NCI-H1417 treated with DMSO at 0.1 percent for 48 hours (cell line): ENCODE measurements at regions not wholly inside any gene's neighbourhood (a gene's known extent, or its start where the extent isn't known, plus 50 kb on each side); places are given as distances from the start of the nearest gene placed in this dataset.
"Not testable (repeated sequence)": the region's sequence is repeated elsewhere in the genome, so short reads cannot be mapped to it uniquely, and the experiment has no call there.

Experiments used
- DNase-seq: peaks from one replicate; lab custom pipeline; 2025; lab: John Stamatoyannopoulos, UW

DNA sequence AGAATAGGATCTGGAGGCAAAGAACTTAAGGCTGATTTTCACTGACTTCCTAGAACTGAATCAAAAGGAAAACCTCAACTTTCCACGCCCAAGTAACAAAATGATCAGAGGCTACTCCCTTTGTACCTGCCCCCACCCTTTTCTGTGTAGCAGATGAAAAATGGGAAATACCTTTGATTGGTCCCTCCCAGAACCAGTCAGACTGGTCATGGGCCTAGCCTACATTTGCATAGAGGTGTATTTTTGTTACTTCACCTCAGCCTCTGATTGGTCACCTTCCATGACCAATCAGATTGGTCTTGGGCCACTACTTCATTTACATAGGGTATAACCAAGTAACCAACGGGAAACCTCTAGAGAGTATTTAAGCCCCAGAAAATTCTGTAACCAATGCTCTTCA is 1553.5 kb upstream of the C9orf72 start:
- no peak for DNase-seq

DNA sequence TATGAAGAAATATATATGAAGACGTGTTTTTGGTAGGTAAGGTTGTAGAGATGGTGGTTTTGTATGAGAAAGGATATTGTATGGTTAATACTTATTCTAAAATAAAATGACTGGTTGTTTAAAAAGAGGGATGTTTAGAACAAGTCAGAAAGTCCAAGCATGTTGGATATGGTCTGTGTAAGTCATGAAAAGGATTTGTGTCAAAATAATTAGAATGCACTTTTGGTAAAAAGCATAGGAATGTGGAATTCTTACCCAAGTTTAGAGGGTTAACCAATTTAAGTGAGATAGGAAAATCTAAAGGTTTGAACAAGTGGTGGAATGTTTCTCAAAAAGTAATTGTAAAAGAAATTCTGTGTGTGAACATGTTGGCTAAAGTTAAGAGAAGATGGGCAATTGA is 1556.5 kb upstream of the C9orf72 start:
- DNase-seq: no peak

DNA sequence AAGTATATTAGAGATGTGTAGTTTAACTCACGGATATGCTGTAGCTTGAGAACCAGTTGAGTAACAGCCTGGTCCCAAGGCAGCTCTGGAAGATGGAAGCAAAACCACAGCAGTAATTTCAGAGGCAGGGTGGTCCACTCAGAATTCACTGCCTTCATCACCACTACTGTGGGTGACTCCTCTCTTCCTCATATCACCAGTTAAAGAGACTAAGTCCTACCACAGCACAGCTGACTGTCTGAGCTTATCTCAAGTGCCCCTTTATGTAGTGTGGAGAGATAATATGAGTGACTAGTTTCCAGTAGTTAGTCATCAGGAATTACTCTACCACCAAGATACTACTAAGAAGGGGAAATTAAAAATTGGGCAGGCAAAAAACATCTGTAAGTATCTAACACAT is 1571.2 kb upstream of the C9orf72 start:
- no peak for DNase-seq

DNA sequence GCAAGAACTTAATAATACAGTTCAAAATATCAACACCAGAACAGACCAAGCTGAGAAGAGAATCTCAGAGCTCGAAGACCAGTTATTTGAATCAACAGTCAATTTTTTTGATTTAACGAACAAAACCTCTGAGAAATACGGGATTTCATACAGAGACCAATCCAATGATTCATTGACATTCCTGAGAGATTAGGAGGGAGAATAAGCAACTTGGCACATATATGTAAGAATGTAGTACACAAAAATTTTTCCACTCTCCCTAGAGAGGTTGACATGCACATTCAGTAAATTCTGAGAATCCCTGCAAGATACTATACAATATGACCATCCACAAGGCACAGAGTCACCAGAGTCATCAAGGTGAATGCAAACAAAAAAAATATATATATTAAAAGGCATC is 1577.3 kb upstream of the C9orf72 start:
- DNase-seq: no peak

DNA sequence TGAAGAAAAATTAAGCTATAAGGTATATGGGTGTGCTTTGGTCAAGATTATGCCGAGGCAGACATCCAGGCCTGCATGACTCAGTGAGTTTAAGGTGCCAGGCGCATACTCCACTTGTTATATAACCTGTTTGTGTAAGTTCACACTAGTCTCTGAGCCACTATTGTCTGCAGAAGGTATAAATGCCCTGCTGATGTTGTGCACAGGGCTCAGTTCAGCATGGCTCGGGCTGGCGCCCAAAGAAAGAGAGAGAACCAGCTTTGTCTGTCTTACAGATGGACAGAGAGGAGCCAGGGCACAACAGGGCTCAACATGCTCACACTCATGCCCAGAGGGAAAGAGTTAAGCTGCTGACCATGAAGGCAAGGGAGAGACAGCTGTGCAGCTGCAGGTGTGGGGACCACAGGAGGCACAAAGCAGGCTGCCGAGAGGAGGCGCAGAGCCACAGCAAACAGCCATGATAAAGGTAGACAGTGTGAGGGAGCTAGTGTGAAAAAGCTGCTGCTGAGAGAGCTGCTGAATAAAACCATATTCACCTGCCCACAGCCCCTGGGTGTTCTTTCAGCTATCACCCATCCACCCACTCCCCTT is 1587.6 kb upstream of the C9orf72 start:
- no peak for DNase-seq

DNA sequence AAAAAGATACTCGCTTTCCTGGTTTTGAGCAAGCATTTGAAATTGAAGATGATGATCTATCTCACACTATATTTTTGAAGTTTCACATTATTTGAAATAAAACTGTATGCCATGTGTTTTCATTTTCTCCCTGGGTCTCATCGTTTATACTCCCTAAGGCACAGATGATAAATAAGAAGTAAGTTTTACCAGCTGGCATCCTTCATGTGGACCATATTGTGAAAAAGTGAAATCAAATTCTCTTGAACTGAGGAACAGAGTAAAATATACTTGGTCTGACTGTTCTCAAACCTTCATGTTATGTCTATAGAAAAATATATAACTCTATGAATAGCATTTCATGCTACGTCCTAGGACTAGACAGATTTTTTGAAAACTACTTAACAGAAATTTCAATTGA is 1600.9 kb upstream of the C9orf72 start:
- no peak for DNase-seq

DNA sequence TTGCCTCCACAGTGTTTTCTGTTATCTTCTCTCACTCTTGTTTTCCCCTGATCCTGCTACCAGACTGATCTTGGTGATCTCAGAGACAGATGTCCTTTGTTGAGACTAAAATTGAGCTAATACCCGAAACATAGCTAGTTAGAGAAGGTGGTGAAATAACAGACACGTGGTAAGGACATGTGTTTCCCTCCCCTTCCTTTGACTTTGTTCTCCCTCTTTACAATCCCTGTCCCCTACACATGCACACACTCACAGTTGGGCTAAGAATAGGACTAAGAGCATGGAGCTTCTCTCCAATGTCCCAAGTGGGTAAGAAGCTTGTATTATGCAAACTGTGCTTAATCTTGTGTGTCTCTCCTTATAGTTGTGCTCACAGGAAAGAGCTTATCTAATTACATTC is 1603.0 kb upstream of the C9orf72 start:
- DNase-seq: no peak

DNA sequence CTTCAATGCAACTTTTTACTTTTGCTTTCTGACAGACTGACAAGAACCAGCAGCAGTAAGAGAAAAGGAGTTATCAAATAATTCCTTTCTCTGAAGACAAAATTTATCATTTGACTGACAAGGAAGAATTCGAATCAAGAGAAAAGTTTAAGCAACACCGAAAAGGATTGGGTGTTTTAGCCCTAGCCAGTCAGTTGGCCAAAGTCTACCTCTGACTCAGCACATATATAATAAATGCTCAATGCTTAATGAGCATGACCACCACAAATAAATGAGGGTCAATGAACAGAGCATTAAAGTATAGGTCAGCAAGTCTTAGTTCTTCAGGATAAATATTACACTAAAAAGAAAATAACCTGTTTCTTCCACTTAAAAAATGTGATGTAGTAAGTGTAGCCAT is 1603.5 kb upstream of the C9orf72 start:
- DNase-seq: no peak

DNA sequence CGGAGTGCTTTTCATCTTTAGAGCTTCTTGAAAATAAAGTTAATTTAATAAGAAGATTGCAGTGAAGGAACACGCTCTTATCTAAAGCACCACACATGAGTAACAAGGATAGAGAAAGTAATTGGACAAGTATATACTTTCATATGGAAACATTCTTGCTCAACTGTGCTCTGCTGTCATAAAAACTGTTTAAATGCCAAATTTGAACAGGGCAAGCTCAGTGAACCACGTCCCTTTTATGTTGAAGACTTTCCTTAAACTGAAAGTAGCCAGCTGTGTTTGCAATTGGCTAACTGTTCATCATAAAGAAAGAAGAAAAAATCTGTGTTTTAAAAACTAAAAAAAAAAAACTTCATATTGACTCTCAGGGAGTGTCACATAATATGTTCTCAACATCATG is 1610.7 kb upstream of the C9orf72 start:
- DNase-seq: no peak

DNA sequence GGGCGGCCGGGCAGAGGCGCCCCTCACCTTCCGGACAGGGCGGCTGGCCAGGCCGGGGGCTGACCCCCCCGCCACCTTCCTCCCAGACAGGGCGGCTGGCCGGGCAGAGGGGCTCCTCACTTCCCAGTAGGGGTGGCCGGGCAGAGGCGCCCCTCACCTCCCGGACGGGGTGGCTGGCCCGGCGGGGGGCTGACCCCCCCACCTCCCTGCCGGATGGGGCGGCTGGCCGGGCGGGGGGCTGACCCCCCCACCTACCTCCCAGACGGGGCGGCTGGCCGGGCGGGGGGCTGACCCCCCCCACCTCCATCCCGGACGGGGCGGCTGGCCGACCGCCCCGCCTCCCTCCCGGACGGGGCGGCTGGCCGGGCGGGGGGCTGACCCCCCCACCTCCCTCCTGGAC is 1615.5 kb upstream of the C9orf72 start:
- DNase-seq: not testable (repeated sequence)

DNA sequence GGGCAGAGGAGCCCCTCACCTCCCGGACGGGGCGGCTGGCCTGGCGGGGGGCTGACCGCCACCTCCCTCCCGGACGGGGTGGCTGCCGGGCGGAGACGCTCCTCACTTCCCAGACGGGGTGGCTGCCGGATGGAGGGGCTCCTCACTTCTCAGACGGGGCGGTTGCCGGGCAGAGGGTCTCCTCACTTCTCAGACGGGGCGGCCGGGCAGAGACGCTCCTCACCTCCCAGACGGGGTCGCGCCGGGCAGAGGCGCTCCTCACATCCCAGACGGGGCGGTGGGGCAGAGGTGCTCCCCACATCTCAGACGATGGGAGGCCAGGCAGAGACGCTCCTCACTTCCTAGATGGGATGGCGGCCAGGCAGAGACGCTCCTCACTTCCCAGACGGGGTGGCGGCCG is 1615.9 kb upstream of the C9orf72 start:
- DNase-seq: not testable (repeated sequence)

DNA sequence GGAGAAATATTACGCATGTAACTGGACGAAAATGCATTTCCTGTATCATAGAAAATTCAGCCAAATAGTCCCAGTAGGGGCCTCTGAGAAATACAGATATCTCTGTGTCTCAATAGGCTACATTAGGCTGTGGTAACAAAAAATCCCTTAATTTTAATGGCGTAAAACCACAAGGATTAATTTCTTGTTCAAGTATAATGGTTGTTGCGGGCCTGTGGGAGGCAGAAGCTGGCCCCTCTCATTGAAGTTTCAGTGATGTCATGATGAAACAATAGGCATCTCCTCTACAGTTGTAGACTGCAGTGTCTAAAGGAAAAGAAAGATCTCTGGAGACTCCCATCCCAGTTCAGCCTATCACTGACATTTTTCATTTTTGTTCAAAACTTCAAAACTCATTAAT is 1625.6 kb upstream of the C9orf72 start:
- no peak for DNase-seq

DNA sequence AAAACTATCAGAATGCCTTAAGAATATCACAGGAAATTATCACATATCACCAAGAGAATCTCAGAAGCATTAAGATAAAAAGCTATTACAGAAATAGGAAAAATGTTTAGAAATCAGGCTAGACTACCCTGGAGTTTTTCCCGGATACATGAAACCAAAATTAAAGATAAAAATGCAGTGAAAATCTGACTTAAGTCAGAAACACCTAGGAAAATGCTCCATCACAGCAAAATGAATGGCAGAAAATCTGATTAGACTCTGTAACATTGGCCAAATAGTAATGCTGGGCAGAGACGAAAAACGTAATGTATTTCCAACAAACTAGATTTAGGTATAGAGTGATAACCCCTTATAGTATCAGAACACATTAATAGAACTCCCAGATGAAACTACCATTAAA is 1626.7 kb upstream of the C9orf72 start:
- no peak for DNase-seq

DNA sequence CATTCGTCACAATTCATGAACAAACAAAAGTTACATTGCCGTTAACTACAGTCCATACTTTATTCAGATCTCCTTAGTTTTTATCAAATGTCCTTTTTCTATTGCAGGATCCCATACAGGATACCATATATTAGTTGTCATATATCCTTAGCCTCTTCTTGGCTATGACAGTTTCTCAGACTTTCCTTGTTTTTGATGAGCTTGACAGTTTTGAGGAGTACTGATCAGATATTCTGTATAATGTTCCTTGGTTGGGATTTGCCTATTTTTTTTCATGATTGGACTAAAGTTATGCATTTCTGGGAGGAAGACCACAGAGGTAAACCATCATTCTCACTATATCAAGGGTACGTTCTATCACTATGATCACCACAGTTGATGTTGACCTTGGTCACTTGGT is 1627.4 kb upstream of the C9orf72 start:
- DNase-seq: no peak

DNA sequence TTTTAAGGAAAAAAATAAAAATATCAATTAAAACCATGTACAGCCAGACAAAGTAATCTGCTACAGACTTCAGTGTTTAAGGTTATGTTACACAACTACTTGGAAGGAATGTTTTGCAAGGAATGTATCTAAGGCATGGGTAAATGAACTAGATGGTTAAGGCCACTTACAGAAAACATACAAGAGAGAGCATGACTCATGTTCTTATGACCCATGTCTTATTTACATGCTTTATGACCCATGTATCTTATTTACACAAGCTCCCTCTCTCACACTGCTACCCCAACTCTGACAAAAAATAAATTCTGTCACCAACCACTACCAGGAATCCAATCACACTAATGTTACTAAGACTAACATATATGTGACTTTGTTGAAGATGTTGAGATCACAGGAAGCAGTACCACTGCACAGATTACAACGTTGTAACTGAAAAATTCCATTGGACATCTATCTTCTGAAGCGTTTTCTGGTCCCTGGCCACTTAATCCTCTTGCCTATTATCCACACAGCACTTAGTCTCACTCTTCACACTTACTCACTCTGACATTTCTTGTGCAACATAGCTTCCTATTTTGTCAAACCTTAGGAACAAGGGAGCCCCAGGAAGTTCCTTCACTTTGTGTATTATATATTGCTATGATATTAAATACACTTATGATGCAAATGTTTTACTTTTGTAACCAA is 1630.1 kb upstream of the C9orf72 start:
- no peak for DNase-seq

DNA sequence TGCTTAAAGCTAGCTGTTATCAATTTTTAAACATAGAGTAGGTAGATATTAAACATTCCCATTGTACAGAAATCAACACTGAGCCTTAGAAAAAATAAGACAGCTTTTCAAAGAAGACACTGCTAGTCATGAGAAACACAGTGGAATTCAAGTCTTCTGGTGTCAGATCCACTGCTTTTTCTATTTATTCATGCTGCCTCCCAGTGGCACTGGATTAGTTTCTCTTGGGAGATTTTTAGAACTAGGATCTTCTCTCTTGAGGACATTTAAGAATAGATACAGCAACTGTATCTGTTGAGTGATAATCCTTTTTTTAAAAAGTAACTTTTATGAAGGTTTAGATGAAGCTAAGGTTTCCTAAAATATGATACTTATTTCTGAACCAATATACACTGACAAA is 1635.4 kb upstream of the C9orf72 start:
- no peak for DNase-seq

DNA sequence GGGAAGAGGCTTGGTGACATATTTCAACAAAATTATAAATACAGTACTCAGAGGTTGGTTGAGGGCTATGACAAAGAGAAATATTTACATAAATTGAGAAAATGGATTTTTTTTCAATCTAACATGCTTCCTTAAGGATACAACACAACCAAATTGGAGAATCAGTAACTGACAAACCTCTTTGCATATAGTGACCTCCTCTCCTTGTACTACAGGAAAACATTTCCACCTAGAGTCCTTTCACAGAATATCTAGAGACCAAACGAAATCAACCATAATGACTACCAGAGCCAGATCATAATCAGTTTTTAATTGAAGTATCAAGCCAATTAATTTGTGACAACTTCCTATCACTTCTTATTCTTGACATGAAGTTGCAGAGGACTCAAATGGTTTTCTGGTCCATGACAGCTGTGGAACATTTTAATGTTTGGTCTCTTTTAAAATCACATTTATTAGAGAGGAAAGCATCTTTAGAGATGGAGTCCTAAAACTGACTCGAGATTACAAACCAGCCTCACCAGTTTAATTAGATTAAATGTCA is 1636.5 kb upstream of the C9orf72 start:
- DNase-seq: no peak

DNA sequence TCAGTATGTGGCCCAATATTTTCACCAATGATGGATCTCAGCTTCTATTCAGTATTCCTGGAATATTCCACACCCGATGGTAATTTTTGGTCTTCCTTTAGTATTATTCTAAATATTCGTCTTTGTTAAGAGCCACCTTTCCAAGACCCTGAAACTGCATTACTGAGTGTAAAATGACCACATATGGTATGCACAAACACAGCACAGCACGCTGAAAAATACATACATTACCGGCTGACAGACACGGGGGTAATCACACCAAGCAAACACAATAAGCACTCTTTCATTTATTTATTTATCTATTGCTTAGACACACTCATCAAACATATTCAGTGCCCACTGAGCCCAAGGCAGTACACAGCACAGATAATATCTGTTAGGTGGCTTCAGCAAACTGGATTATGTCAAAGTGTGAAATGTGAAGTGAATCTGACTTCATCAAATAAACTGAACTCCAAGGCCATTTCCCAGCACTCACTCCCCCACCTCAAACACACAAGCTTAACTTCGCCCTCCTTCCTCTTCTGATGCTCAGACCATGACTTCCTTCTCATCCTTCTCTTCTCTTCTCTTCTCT is 1637.8 kb upstream of the C9orf72 start:
- no peak for DNase-seq

DNA sequence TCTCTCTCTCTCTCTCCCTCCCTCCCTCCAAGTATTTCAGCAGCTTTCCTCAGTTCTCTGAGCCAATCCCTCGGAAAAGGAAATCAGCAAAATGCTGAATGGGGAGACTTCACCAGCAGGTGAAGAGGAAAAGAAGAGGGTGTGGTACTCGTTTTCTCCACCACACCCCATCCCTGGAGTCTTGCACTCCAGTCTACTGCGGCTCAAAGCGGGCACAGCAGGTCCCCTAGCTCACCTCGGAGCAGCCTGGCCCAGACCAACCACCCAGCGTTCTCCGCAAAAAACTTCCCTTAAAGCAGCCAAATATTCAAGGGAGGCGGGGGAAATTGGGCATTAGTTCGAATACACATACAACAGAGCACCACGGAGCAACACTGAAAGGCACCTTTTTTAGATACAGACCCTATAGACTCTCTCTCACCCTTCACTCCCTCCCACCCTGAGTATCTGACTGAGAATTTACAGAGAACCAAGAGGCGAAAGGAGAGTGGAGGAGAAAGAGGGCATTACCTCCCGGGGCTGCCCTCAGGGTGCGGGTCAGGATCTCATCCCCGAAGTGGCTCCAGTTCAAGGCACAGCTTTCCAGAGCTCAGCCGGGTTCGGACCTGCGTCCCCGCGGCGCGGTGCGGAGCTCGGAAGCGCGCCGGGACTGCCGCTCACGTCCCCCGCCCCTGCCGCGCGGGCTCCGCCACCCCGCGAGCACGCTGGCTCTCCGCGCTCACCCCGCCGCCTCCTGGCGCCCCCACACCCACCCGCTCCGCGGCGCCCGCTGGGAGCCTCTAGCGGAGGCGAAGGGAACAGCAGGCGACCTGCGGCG is 1638.5 kb upstream of the C9orf72 start:
- DNase-seq: no peak

DNA sequence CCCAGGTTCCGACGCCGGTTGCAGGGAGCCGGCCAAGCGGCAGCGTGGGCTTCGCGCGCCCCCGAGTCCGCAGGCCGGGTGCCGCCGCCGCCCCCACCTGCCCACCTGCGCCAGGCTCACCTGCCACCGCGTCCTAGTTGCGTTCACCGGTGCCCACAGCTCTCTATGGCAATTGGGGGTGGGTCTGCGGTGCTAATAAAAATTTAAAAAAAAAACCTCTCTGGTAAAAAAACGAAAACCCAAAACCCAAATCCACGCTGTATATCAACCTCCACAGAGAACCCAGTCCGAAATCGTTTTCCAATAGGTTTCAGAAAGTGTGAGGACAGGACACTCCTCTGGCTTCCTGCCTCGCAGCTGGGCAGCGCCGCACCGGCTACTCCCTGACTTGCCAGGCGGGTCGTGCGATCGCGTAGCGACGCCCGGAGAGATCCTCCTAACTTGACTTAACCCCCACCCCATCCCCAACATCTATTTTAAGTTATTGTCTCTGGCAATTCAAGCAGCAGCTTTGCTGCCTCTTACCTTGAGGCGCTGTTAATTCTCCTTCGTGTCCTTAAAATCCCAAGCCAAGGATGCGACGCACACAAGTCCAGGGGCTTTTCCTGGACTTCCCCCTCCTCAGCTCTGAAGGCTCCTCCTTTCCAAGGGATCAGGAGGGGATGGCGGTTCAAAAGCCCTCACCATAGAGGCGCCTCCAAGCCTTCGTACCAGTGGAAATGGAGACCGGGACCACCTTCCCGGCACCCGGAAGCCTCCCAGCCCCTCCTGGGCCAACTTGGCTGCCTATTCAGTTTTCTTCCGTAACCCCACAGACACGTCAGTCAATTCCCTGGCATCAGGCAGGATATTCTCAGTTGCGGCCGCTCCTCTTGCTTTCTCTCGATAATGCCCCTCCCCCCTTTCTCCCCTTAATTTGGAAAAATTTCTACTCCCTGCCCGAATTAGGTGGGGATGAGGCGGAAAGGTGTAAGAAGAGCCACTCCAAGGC is 1639.4 kb upstream of the C9orf72 start:
- DNase-seq: no peak

DNA sequence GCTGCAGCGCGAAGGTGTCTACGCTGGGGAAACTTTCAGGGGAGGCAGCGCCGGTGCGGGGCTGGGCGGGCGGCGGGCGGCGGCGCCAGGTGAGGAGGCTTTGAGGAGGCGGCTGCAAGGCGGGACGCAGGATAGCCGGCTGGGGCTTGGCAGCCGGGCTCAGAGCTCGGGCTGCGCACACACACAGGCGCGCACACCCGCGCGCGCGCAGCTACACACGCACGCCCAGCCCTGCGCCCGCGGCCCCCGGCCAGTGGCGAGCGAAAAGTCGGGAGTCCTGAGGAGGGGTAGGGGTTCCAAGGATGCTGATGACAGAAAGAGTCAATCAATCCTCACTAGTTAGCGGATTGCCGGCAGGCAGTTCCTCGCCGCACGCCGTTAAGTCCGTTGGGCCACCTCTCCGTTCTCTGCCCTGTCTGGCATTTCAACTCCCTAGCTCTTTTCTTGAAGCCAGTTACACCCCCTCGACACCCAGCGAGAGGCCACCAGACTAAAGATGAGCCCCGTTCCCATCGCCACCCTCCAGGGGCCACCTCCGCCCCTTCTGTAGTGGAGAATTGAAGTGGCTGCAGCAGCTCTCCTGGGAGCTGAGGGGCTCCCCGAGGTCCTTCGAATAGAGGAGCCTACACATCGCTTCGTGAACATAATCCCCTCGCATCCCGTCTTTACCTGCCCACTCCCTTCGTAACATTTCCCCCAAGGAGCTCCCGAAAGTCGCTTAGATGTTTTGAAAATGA is 1640.3 kb upstream of the C9orf72 start, which contains the start of gene LINGO2:
Gene LINGO2 (minus strand): TSS at position 185 of the 737 bp plus-strand sequence.
- DNase-seq: no peak
